ENCODE measurements at regions not wholly inside any gene's neighbourhood (a gene's known extent, or its start where the extent isn't known, plus 50 kb on each side); places are given as distances from the start of the nearest gene placed in this dataset.

- TF ChIP-seq YY1 (IDR thresholded peaks at IDR 0.05; ENCODE audit: low read depth) (no peak), CEBPB (IDR thresholded peaks at IDR 0.05) (no peak), REST (IDR thresholded peaks at IDR 0.05; ENCODE audit: low read depth) (no peak), NFIC (IDR thresholded peaks at IDR 0.05) (no peak), TCF12 (IDR thresholded peaks at IDR 0.05; ENCODE audit: low read depth) (no peak), TEAD4 (IDR thresholded peaks at IDR 0.05) (no peak), EP300 (IDR thresholded peaks at IDR 0.05; ENCODE audit: borderline replicate concordance) (no peak), RAD21 (IDR thresholded peaks at IDR 0.05; ENCODE audit: low read depth) (no peak), FOXM1 (IDR thresholded peaks at IDR 0.05; ENCODE audit: borderline replicate concordance, low read depth) (no peak), ZBTB7A (IDR thresholded peaks at IDR 0.05; ENCODE audit: low read depth) (no peak), CREB1 (IDR thresholded peaks at IDR 0.05; ENCODE audit: low read depth) (no peak)
- TF ChIP-seq, protein P1, sequence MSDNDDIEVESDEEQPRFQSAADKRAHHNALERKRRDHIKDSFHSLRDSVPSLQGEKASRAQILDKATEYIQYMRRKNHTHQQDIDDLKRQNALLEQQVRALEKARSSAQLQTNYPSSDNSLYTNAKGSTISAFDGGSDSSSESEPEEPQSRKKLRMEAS (IDR thresholded peaks at IDR 0.05), result no peak
Measured at GRCh38 chr4:79043138-79043537, 103.9 kb upstream of the PAQR3 start.

DNA sequence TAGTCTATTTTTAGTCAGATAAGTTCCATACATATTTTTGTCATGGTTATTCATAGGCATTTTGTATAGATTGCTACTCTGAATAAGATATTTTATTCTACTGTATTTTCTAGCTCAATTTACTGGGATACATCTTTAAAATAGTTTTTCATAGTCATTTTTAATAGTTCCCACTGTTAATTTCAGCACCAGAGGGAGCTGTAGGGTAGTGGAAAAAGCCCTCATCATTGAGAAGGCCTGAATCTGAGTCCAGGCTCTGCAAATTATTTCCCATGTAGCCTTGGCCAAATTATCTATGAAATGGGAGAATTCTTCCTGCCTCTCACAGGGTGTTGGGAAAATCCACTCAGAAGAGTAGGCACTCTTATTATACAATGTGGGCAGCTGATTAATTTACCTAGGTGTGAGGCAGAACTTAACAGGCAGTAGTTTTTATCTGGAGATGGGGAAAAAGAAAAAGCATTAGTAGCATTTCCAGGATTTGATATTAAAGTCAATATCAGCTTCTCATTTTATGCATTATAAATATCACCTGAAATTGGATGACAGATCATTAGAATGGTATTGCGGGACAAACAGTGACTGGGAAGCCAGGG lies 102.9 kb upstream of the PAQR3 start:
- no peak for TF ChIP-seq REST (IDR thresholded peaks at IDR 0.05; ENCODE audit: low read depth)
- TF ChIP-seq RAD21 (IDR thresholded peaks at IDR 0.05; ENCODE audit: low read depth), result peak; percentile 68

- TF ChIP-seq YY1 (IDR thresholded peaks at IDR 0.05; ENCODE audit: low read depth), result no peak
- TF ChIP-seq, protein P1 (IDR thresholded peaks at IDR 0.05), result no peak
- no peak for TF ChIP-seq TAF1 (IDR thresholded peaks at IDR 0.05; ENCODE audit: low read depth)
- TF ChIP-seq NFIC (IDR thresholded peaks at IDR 0.05), result no peak
- TF ChIP-seq EP300 (IDR thresholded peaks at IDR 0.05; ENCODE audit: borderline replicate concordance), result no peak
- TF ChIP-seq, protein P2, sequence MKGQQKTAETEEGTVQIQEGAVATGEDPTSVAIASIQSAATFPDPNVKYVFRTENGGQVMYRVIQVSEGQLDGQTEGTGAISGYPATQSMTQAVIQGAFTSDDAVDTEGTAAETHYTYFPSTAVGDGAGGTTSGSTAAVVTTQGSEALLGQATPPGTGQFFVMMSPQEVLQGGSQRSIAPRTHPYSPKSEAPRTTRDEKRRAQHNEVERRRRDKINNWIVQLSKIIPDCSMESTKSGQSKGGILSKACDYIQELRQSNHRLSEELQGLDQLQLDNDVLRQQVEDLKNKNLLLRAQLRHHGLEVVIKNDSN (IDR thresholded peaks at IDR 0.05), result no peak
- no peak for TF ChIP-seq EGR1 (IDR thresholded peaks at IDR 0.05)
- no peak for TF ChIP-seq CREB1 (IDR thresholded peaks at IDR 0.05; ENCODE audit: low read depth)
- no peak for TF ChIP-seq TCF12 (IDR thresholded peaks at IDR 0.05; ENCODE audit: low read depth)
- TF ChIP-seq FOXM1 (IDR thresholded peaks at IDR 0.05; ENCODE audit: borderline replicate concordance, low read depth), result no peak
Measured at GRCh38 chr4:79034544-79034943, 95.3 kb upstream of the PAQR3 start.

- TF ChIP-seq EGR1 (IDR thresholded peaks at IDR 0.05), result no peak
Measured at GRCh38 chr4:79030973-79031372, 91.7 kb upstream of the PAQR3 start.

- no peak for TF ChIP-seq FOXM1 (IDR thresholded peaks at IDR 0.05; ENCODE audit: borderline replicate concordance, low read depth)
- no peak for TF ChIP-seq TCF12 (IDR thresholded peaks at IDR 0.05; ENCODE audit: low read depth)
- TF ChIP-seq EP300 (IDR thresholded peaks at IDR 0.05; ENCODE audit: borderline replicate concordance), result no peak
- no peak for TF ChIP-seq REST (IDR thresholded peaks at IDR 0.05; ENCODE audit: low read depth)
Measured at GRCh38 chr4:79027656-79028055, 88.4 kb upstream of the PAQR3 start.

GRCh38 chr4:79025170-79025569 lies 85.9 kb upstream of the PAQR3 start:
- no peak for TF ChIP-seq CEBPB (IDR thresholded peaks at IDR 0.05)
- no peak for TF ChIP-seq RAD21 (IDR thresholded peaks at IDR 0.05; ENCODE audit: low read depth)
- no peak for TF ChIP-seq TCF12 (IDR thresholded peaks at IDR 0.05; ENCODE audit: low read depth)
- TF ChIP-seq TEAD4 (IDR thresholded peaks at IDR 0.05), result no peak
- TF ChIP-seq REST (IDR thresholded peaks at IDR 0.05; ENCODE audit: low read depth), result no peak
- TF ChIP-seq EP300 (IDR thresholded peaks at IDR 0.05; ENCODE audit: borderline replicate concordance), result no peak
- no peak for TF ChIP-seq CREB1 (IDR thresholded peaks at IDR 0.05; ENCODE audit: low read depth)
- TF ChIP-seq YY1 (IDR thresholded peaks at IDR 0.05; ENCODE audit: low read depth), result no peak
- TF ChIP-seq FOXM1 (IDR thresholded peaks at IDR 0.05; ENCODE audit: borderline replicate concordance, low read depth), result no peak
- TF ChIP-seq, protein P2 (IDR thresholded peaks at IDR 0.05), result no peak
- no peak for TF ChIP-seq TAF1 (IDR thresholded peaks at IDR 0.05; ENCODE audit: low read depth)
- TF ChIP-seq EGR1 (IDR thresholded peaks at IDR 0.05), result no peak
- no peak for TF ChIP-seq NFIC (IDR thresholded peaks at IDR 0.05)
- no peak for TF ChIP-seq ZBTB7A (IDR thresholded peaks at IDR 0.05; ENCODE audit: low read depth)
- TF ChIP-seq, protein P1 (IDR thresholded peaks at IDR 0.05), result no peak

Measured in Ishikawa (cell line).